CD4-positive, alpha-beta T cell treated with Interferon gamma for 1 hour (primary cell): ENCODE measurements at regions not wholly inside any gene's neighbourhood (a gene's known extent, or its start where the extent isn't known, plus 50 kb on each side); places are given as distances from the start of the nearest gene placed in this dataset.
A peak's percentile ranks its signal among the peaks of the same experiment; 100 is the strongest.
"Not testable (repeated sequence)": the region's sequence is repeated elsewhere in the genome, so short reads cannot be mapped to it uniquely, and the experiment has no call there.

Experiments used
- DNase-seq: peaks from one replicate; pipeline ENCODE4 v3.0.0-alpha.2; 2020

DNA sequence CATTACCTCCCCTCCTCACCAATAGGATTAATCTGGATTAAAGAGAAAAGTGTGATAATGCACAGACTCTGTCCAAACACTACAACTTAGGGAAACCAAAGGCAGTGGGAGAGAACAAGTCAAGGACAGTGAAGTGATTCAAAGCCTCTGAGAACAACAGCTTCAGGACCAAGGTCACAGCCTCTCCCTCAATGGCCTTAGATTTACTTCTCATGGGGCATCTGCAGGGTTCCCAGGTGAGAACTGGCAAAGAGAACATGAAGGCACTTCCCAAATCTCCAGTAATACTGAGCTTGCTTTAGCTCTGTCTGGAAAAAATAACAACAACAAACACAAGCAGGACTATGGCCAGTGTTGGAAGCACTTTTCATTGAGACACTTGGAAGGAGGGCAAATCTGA, 99.8 kb upstream of the GOLGA6L22 start:
- DNase-seq = not testable (repeated sequence)

DNA sequence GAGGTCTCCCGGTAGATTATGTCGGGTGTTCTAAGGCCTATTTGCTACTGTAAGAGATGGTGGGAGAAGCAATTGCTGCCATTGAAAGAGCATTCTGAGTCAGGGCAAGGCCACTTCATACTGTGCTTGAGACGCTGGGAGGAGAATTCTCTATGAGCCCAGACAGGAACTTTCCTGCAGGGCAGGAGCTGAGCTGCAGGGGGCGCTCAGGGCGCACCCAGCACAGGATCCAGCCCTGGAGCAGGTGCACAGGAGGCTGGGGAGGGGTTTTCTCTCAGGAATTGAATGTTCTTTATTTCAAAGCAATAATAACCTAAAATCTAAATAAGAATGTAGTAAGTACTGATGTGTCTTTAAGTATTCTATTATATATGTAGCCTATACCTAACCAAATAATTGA, 99.1 kb upstream of the GOLGA6L22 start:
- peak; percentile 1 for DNase-seq

DNA sequence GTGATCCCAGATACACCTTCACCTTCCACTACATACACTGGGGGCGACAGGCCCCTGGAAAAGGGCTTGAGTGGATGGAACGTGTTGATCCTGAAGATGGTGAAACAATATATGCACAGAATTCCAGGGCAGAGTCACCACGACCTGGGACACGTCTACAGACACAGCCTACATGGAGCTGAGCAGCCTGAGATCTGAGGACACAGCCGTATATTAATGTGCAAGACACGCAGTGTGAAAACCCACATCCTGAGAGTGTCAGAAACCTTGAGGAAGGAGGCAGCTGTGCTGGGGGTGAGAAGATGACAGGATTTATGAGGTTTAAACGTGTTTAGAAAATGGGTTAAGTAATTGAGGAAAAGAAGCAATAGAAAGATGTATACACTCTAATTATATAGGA, 98.0 kb upstream of the GOLGA6L22 start:
- not testable (repeated sequence) for DNase-seq

DNA sequence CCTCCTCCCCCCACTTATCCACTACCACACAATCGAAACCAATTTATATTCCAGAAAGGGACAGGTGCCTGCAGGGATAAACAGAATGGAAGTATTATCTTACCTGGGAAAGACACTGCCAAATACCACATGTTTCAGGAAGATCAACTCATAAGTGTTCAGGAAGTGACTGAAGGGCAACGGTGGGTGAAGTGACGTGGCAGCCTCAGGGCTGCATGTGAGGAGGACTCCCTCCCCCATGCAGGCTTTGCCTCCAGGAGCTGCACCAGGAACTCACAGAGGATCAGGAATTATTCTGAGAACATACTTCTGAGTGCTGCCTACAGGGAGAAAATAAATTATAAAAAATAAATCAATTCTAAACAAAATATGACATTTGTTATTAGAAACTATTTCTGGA, 96.2 kb upstream of the GOLGA6L22 start:
- DNase-seq = not testable (repeated sequence)

DNA sequence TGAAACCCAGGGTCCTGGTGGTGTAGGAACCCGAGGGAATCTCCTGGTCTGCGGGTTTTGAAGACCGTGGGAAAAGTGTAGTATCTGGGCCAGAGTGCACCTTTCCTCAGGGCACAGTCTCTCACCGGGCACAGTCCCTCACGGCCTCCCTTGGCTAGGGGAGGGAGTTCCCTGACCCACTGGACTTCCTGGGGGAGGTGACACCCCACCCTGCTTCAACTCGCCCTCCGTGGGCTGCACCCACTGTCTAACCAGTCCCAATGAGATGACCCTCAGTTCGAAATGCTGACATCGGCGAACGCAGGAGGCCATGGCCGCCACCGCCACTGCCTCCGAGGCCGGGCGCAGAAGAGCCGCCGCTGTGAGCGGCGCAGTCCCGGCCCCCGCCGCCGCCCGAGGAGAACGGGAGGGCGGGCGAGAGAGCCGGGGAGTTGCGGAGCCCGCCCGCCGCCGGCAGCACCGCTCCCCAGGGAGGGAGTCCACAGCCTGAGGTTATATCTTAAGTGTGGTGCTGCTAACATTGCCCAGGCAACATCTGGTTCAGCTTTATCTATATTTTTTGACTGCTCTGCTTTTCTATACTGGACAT, 87.4 kb upstream of the GOLGA6L22 start:
- DNase-seq = not testable (repeated sequence)

DNA sequence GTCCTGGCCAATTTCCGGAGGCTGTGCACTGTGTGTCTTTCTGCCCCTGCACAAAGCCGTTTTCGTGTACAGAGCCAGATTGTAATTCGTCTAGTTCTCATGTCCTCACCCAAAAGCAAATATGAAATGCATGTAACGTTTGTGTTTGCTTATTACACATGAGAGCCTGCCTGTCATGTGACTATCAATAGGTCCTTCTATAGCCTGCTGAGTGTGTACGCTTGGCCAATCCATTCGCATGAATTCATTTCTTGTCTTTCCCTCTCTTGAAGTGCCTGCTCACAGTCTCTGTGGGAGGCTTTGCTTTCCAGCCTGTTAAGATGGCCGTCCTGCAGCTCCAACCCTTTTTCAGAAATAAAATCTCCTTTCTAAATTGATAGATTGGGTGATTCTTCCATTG, 84.2 kb upstream of the GOLGA6L22 start:
- not testable (repeated sequence) for DNase-seq

DNA sequence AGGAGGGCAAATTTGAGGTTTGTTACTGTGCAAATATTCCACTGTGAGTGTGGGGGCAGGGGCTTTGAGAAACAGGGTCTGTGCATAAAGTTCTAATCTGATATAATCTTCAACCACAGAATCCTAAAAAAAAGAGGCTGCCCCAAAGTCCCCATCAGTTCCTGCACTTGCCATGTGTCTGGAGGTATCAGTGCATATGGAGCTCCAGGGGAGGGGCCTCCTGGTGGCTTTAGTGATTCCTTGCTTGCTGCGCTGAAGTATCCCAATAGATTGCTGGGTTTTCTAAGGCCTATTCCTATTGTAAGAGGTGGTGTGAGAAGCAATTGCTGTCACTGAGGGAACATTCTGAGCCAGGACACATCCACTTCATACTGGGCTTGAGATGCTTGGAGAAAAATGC, 82.9 kb upstream of the GOLGA6L22 start:
- not testable (repeated sequence) for DNase-seq

DNA sequence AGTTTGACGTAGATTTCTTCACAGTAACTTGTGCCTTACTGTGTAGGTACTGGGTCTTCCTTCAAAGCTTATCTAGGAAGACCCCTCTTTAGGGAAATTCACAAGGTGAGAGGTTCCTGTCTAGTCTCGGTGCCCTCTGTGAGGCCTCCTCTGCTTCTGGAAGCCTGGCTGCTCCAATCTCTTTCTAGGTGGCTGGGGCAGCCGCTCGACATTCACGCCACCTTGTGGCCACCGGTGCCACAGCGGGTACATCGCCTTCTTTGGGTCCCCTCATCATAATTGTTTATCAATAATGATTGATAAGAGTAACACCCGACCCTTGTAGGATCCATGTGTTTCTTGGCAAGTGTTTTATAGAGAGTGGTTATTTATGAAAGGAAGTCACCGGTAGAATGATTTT, 80.8 kb upstream of the GOLGA6L22 start:
- not testable (repeated sequence) for DNase-seq

DNA sequence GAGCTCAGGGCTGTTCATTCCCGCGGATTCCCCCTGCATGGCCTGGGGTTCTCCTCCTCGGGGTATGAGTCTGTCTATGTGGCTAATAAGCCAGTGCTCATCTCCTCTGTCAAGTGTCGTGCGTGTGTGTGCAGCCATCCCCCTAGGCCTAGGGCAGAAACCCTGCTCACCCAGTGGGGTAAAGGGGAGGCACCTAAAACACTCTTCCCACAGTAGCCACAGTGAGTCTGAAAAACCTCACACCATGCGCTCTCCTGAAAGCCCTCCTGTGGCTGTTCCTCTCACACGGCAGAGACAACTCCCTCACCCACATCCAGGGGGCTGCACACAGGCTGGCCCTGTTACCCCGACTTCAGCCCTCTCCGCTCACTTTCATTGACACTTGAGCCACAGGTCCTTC, 71.0 kb upstream of the GOLGA6L22 start:
- DNase-seq = not testable (repeated sequence)

DNA sequence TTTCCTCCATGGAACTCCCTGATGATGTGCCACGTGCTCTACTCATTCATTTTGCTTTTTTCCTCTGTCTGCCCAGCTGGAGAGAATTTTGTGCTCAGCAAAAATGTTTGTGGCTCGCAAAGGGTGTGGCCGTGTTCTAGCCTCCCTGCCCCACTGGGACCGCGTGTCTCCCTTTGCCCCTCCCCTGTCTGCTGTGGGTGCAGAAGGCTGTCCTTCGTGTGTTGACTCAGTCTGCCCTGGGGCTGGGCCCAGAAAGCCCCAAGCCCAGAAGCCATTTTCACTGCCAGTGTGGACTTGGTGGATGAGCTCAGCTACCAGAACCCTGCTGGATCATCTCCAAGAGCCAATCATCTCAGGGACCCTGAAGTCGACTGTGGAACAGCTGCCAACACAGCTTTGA, 70.3 kb upstream of the GOLGA6L22 start:
- not testable (repeated sequence) for DNase-seq

DNA sequence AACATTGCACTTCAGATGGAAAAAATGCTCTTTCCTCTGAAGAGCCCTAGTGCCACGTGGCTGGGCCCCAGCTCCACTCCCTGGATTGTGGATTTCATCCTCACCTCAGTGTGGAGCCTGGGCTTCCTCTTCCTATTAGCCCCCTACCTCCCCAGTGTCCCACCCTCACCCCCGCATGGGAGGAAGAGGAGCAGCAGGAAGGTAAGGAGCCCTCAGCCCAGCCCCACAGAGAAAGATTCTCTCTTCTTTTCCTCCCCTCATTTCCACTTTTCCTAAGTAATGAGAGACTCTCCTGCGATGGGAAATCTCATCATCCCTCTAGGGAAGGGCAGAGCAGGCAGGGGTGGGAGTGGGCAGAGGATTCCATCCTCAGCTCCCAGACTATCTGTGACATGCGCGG, 57.5 kb upstream of the GOLGA6L22 start:
- DNase-seq = not testable (repeated sequence)

DNA sequence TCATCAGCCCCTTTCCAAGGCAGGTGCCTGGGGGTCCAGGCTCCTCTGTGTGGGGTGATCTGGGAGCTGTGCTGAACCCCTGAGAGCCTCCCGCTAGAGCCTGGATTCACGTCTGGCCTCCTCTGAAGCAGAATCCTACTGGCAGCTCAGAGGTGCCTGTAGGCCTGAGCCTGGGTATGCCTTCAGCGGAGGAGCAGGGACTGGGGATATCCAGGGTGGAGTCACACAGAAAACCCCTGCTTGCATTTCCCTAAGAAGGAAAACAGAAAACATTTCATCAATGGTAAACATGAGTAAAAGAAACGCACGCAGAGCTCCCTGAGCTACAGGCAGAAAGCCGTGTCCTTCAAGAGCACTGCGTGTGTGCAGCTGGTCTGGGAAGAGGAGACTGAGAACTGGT, 57.0 kb upstream of the GOLGA6L22 start:
- DNase-seq = not testable (repeated sequence)

DNA sequence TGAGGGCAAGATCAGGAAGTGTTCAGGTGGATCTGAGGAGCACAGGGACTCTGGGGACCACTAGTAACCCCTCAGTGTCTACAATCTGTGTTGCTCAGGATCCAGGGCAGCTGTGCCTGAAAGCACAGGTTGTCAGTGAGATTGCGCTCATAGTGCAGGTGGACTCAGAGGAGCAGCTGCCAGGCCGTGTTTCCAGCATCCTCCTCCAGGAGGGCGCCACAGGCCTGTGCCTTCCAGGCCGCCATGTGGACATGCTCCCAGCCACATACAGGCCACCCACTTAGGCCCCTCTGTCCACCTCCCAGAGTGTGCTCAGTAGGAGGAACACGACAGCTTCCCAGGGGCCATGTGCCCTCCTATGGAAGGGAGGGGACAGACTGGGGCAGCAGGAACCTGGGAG, 52.9 kb upstream of the GOLGA6L22 start:
- DNase-seq = not testable (repeated sequence)
